GM23338 (cell line): ENCODE measurements at regions not wholly inside any gene's neighbourhood (a gene's known extent, or its start where the extent isn't known, plus 50 kb on each side); places are given as distances from the start of the nearest gene placed in this dataset.

ENCODE experiments used
- ATAC-seq: fragments of 200-7000 bp; cut with Tn5 transposase; 3 replicates; pipeline ENCODE4 v1.9.1; 2020
- DNase-seq: peaks from one replicate; pipeline ENCODE4 v3.0.0-alpha.2; 2015; ENCODE audit warnings: low spot score
- H2AFZ ChIP-seq: fragments of 200-600 bp; sonication (generic); 2 replicates; pipeline ENCODE4 v1.8.0; 2016; ENCODE audit warnings: antibody characterized with exemption, mild to moderate bottlenecking, moderate library complexity
- H3F3A ChIP-seq: fragments of 200-600 bp; sonication (generic); replicated peaks from 2 replicates; pipeline ENCODE4 v1.8.0; 2017; ENCODE audit warnings: antibody characterized with exemption, mixed run types, low read depth
- H3K27ac ChIP-seq: fragments of 200-600 bp; sonication (generic); 2 replicates; pipeline ENCODE4 v1.6.1; 2016; ENCODE audit warnings: low read depth
- H3K27me3 ChIP-seq: fragments of 200-600 bp; sonication (generic); 2 replicates; pipeline ENCODE4 v1.8.0; 2016; ENCODE audit warnings: mild to moderate bottlenecking, mixed run types, moderate library complexity; ENCODE audit not compliant: insufficient read depth
- H3K36me3 ChIP-seq: fragments of 200-600 bp; sonication (generic); 2 replicates; pipeline ENCODE4 v1.8.0; 2016; ENCODE audit warnings: mild to moderate bottlenecking; ENCODE audit not compliant: insufficient read depth
- H3K4me1 ChIP-seq: fragments of 200-600 bp; sonication (generic); 2 replicates; pipeline ENCODE4 v1.8.0; 2016; ENCODE audit warnings: mild to moderate bottlenecking, moderate library complexity; ENCODE audit not compliant: insufficient read depth
- H3K4me2 ChIP-seq: fragments of 200-600 bp; sonication (generic); 2 replicates; pipeline ENCODE4 v1.7.1; 2017; ENCODE audit warnings: mixed run types
- H3K4me3 ChIP-seq: fragments of 200-600 bp; sonication (generic); 2 replicates; pipeline ENCODE4 v1.6.1; 2016; ENCODE audit warnings: mixed run types
- H3K79me2 ChIP-seq: fragments of 200-600 bp; sonication (generic); replicated peaks from 2 replicates; pipeline ENCODE4 v1.8.0; 2017; ENCODE audit warnings: mild to moderate bottlenecking; ENCODE audit not compliant: insufficient read depth
- H3K9me2 ChIP-seq: fragments of 200-600 bp; sonication (generic); 2 replicates; pipeline ENCODE4 v1.8.0; 2017; ENCODE audit not compliant: insufficient read depth
- H4K20me1 ChIP-seq: fragments of 200-600 bp; sonication (generic); replicated peaks from 2 replicates; pipeline ENCODE4 v1.8.0; 2017; ENCODE audit warnings: mild to moderate bottlenecking; ENCODE audit not compliant: insufficient read depth
- H3K27ac Mint-ChIP-seq: 2 replicates; pipeline ENCODE4 v1.8.0; 2020; ENCODE audit warnings: inconsistent platforms, mild to moderate bottlenecking, moderate library complexity, mixed read lengths
- H3K27me3 Mint-ChIP-seq: 3 replicates; pipeline ENCODE4 v1.8.0; 2022; ENCODE audit warnings: low read depth, mild to moderate bottlenecking, moderate library complexity, mixed read lengths, inconsistent platforms; ENCODE audit not compliant: insufficient read depth, poor library complexity
- H3K36me3 Mint-ChIP-seq: 3 replicates; pipeline ENCODE4 v1.8.0; 2021; ENCODE audit warnings: low read depth, mild to moderate bottlenecking, inconsistent platforms, moderate library complexity, mixed read lengths
- H3K4me1 Mint-ChIP-seq: 3 replicates; pipeline ENCODE4 v1.8.0; 2020; ENCODE audit warnings: mild to moderate bottlenecking, inconsistent platforms, mixed read lengths
- H3K4me3 Mint-ChIP-seq: 3 replicates; pipeline ENCODE4 v1.8.0; 2021; ENCODE audit warnings: moderate library complexity, mild to moderate bottlenecking, inconsistent platforms, mixed read lengths
- H3K9me3 Mint-ChIP-seq: 3 replicates; pipeline ENCODE4 v1.8.0; 2020; ENCODE audit warnings: moderate library complexity, mild to moderate bottlenecking, inconsistent platforms, mixed read lengths
- CREB1 ChIP-seq: fragments of 250-450 bp; sonication (Bioruptor Pico); IDR thresholded peaks from 2 replicates; pipeline ENCODE4 v1.5.0; 2020; ENCODE audit warnings: low read depth, mild to moderate bottlenecking, moderate library complexity
- CTCF ChIP-seq, 2 experiments: fragments of 200-600 bp in 1 of 2; sonication (generic) in 1 of 2; conservative IDR thresholded peaks; 2 replicates each; pipeline versions ENCODE4 v1.5.1 to v1.6.1; 2016 to 2017; ENCODE audit warnings: antibody characterized with exemption in 2 of 2, low read depth in 2 of 2, mild to moderate bottlenecking in 2 of 2, moderate library complexity in 1 of 2
- EZH2 ChIP-seq: fragments of 200-600 bp; sonication (generic); IDR thresholded peaks from one replicate; pipeline ENCODE4 v1.8.0; 2017; ENCODE audit warnings: antibody characterized with exemption, mild to moderate bottlenecking, low read depth; ENCODE audit not compliant: unreplicated experiment
- EZH2phosphoT487 ChIP-seq: fragments of 200-600 bp; sonication (generic); IDR thresholded peaks from one replicate; pipeline ENCODE4 v1.8.1; 2018; ENCODE audit warnings: antibody characterized with exemption; ENCODE audit not compliant: unreplicated experiment
- JUNB ChIP-seq: IDR thresholded peaks from one replicate; pipeline ENCODE4 v1.6.1; 2016; ENCODE audit warnings: antibody characterized with exemption; ENCODE audit not compliant: unreplicated experiment
- NANOG ChIP-seq: IDR thresholded peaks from 2 replicates; pipeline ENCODE4 v1.6.1; 2016; ENCODE audit warnings: antibody characterized with exemption, borderline replicate concordance
- POLR2AphosphoS5 ChIP-seq: IDR thresholded peaks from 2 replicates; pipeline ENCODE4 v1.6.1; 2016; ENCODE audit warnings: antibody characterized with exemption, low read depth
- STAT1 ChIP-seq: IDR thresholded peaks from one replicate; pipeline ENCODE4 v1.6.1; 2016; ENCODE audit warnings: antibody characterized with exemption; ENCODE audit not compliant: unreplicated experiment
- ZNF114 ChIP-seq: fragments of 250-450 bp; sonication (Bioruptor Pico); IDR thresholded peaks from 2 replicates; pipeline ENCODE4 v1.5.0; 2020; ENCODE audit warnings: mild to moderate bottlenecking, moderate library complexity
- ZNF331 ChIP-seq: fragments of 250-450 bp; sonication (Bioruptor Pico); IDR thresholded peaks from 2 replicates; pipeline ENCODE4 v1.5.0; 2020; ENCODE audit warnings: low read depth, mild to moderate bottlenecking, moderate library complexity
- TF ChIP-seq, protein P1 (sequence below): fragments of 250-450 bp; sonication (Bioruptor Pico); IDR thresholded peaks from 2 replicates; pipeline ENCODE4 v1.5.0; 2020; ENCODE audit warnings: mild to moderate bottlenecking, moderate library complexity
- TF ChIP-seq, protein P2 (sequence below): IDR thresholded peaks from one replicate; pipeline ENCODE4 v1.6.1; 2018; ENCODE audit warnings: antibody characterized with exemption; ENCODE audit not compliant: unreplicated experiment
- TF ChIP-seq, protein P3 (sequence below): IDR thresholded peaks from 2 replicates; pipeline ENCODE4 v1.6.1; 2016; ENCODE audit warnings: antibody characterized with exemption

DNA sequence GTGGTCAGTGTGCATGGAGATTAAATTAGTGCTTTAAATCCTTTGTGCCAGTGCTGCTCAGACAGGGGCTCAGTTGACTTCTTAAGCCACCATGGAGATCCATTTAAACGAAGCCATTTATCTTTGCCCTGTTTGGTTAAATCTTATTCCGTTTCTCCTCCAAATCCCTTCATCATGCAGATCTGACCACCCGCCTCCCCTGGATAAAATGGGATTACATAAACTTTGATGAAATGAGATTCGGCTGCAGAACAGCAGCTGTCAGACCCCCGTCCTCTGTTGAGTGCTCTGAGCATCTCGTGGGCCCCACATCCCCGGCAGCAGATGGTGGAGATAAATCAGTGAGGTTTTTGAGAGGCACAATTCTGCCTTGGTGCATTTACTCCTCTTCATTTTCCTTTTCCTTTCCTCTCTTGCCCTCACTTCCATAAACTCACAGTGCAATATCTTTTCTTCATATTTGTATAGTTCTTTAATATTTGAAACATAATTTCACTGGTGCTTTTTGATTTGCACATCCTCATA is 84.4 kb upstream of the TWIST2 start:
- Histone ChIP-seq H3K36me3 (no peaks in the 10 kb centered on the region), H3K9me2 (no peaks in the 10 kb centered on the region), H3K79me2 (no peaks in the 10 kb centered on the region), H3K4me3 (no peak overlapping the region), H3K27me3 (no peaks in the 10 kb centered on the region), H3K4me2 (no peak overlapping the region), H3F3A (no peaks in the 10 kb centered on the region), H4K20me1 (no peaks in the 10 kb centered on the region), H2AFZ (no peak overlapping the region), H3K27ac (no peak overlapping the region), H3K4me1 (no peaks in the 10 kb centered on the region)
- no peaks in the 10 kb centered on the region for H3K9me3 Mint-ChIP-seq
- H3K27ac Mint-ChIP-seq: no peak overlapping the region
- DNase-seq (no peak), ATAC-seq (no peak)
- peaks cover 3% of the 10 kb centered on the region; the same call in 1 of the 3 replicates for H3K4me1 Mint-ChIP-seq
- H3K4me3 Mint-ChIP-seq: no peak overlapping the region
- peaks cover 5% of the 10 kb centered on the region for H3K27me3 Mint-ChIP-seq
- no peaks in the 10 kb centered on the region for H3K36me3 Mint-ChIP-seq
- TF ChIP-seq EZH2phosphoT487 (no peak), NANOG (no peak), POLR2AphosphoS5 (no peak), ZNF331 (CRISPR knock-in tag) (no peak), JUNB (no peak), STAT1 (no peak), EZH2 (no peak), CREB1 (CRISPR knock-in tag) (no peak), CTCF (conservative IDR thresholded peaks at IDR 0.05; ENCODE audit: low read depth in 2 of 2) (no peak), ZNF114 (no peak)
- TF ChIP-seq, protein P1, sequence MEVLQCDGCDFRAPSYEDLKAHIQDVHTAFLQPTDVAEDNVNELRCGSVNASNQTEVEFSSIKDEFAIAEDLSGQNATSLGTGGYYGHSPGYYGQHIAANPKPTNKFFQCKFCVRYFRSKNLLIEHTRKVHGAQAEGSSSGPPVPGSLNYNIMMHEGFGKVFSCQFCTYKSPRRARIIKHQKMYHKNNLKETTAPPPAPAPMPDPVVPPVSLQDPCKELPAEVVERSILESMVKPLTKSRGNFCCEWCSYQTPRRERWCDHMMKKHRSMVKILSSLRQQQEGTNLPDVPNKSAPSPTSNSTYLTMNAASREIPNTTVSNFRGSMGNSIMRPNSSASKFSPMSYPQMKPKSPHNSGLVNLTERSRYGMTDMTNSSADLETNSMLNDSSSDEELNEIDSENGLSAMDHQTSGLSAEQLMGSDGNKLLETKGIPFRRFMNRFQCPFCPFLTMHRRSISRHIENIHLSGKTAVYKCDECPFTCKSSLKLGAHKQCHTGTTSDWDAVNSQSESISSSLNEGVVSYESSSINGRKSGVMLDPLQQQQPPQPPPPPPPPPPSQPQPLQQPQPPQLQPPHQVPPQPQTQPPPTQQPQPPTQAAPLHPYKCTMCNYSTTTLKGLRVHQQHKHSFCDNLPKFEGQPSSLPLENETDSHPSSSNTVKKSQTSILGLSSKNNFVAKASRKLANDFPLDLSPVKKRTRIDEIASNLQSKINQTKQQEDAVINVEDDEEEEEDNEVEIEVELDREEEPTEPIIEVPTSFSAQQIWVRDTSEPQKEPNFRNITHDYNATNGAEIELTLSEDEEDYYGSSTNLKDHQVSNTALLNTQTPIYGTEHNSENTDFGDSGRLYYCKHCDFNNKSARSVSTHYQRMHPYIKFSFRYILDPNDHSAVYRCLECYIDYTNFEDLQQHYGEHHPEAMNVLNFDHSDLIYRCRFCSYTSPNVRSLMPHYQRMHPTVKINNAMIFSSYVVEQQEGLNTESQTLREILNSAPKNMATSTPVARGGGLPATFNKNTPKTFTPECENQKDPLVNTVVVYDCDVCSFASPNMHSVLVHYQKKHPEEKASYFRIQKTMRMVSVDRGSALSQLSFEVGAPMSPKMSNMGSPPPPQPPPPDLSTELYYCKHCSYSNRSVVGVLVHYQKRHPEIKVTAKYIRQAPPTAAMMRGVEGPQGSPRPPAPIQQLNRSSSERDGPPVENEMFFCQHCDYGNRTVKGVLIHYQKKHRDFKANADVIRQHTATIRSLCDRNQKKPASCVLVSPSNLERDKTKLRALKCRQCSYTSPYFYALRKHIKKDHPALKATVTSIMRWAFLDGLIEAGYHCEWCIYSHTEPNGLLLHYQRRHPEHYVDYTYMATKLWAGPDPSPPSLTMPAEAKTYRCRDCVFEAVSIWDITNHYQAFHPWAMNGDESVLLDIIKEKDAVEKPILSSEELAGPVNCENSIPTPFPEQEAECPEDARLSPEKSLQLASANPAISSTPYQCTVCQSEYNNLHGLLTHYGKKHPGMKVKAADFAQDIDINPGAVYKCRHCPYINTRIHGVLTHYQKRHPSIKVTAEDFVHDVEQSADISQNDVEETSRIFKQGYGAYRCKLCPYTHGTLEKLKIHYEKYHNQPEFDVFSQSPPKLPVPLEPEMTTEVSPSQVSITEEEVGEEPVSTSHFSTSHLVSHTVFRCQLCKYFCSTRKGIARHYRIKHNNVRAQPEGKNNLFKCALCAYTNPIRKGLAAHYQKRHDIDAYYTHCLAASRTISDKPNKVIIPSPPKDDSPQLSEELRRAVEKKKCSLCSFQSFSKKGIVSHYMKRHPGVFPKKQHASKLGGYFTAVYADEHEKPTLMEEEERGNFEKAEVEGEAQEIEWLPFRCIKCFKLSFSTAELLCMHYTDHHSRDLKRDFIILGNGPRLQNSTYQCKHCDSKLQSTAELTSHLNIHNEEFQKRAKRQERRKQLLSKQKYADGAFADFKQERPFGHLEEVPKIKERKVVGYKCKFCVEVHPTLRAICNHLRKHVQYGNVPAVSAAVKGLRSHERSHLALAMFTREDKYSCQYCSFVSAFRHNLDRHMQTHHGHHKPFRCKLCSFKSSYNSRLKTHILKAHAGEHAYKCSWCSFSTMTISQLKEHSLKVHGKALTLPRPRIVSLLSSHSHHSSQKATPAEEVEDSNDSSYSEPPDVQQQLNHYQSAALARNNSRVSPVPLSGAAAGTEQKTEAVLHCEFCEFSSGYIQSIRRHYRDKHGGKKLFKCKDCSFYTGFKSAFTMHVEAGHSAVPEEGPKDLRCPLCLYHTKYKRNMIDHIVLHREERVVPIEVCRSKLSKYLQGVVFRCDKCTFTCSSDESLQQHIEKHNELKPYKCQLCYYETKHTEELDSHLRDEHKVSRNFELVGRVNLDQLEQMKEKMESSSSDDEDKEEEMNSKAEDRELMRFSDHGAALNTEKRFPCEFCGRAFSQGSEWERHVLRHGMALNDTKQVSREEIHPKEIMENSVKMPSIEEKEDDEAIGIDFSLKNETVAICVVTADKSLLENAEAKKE (CRISPR knock-in tag): no peak
- TF ChIP-seq, protein P2, sequence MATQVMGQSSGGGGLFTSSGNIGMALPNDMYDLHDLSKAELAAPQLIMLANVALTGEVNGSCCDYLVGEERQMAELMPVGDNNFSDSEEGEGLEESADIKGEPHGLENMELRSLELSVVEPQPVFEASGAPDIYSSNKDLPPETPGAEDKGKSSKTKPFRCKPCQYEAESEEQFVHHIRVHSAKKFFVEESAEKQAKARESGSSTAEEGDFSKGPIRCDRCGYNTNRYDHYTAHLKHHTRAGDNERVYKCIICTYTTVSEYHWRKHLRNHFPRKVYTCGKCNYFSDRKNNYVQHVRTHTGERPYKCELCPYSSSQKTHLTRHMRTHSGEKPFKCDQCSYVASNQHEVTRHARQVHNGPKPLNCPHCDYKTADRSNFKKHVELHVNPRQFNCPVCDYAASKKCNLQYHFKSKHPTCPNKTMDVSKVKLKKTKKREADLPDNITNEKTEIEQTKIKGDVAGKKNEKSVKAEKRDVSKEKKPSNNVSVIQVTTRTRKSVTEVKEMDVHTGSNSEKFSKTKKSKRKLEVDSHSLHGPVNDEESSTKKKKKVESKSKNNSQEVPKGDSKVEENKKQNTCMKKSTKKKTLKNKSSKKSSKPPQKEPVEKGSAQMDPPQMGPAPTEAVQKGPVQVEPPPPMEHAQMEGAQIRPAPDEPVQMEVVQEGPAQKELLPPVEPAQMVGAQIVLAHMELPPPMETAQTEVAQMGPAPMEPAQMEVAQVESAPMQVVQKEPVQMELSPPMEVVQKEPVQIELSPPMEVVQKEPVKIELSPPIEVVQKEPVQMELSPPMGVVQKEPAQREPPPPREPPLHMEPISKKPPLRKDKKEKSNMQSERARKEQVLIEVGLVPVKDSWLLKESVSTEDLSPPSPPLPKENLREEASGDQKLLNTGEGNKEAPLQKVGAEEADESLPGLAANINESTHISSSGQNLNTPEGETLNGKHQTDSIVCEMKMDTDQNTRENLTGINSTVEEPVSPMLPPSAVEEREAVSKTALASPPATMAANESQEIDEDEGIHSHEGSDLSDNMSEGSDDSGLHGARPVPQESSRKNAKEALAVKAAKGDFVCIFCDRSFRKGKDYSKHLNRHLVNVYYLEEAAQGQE: no peak
- TF ChIP-seq, protein P3, sequence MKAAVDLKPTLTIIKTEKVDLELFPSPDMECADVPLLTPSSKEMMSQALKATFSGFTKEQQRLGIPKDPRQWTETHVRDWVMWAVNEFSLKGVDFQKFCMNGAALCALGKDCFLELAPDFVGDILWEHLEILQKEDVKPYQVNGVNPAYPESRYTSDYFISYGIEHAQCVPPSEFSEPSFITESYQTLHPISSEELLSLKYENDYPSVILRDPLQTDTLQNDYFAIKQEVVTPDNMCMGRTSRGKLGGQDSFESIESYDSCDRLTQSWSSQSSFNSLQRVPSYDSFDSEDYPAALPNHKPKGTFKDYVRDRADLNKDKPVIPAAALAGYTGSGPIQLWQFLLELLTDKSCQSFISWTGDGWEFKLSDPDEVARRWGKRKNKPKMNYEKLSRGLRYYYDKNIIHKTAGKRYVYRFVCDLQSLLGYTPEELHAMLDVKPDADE: no peak
